Keratinocyte (primary cell): ENCODE measurements at regions not wholly inside any gene's neighbourhood (a gene's known extent, or its start where the extent isn't known, plus 50 kb on each side); places are given as distances from the start of the nearest gene placed in this dataset.
"Not testable (repeated sequence)": the region's sequence is repeated elsewhere in the genome, so short reads cannot be mapped to it uniquely, and the experiment has no call there.

Experiments used
- DNase-seq: peaks from one replicate; pipeline ENCODE4 v3.0.0-alpha.2; 2011; ENCODE audit warnings: low read depth, missing footprints, low spot score
- FAIRE-seq: peaks from 2 replicates; lab custom pipeline; 2011; peaks lifted over from hg19 to GRCh38; lab: Jason Lieb, UNC
- H2AFZ ChIP-seq: 2 replicates; pipeline ENCODE4 v1.6.0; 2012; ENCODE audit warnings: low read length, control low read depth, inconsistent platforms; ENCODE audit not compliant: control insufficient read depth
- H3K27ac ChIP-seq: 2 replicates; pipeline ENCODE4 v1.5.1; 2011; ENCODE audit warnings: low read length; ENCODE audit not compliant: control insufficient read depth, insufficient read depth
- H3K27me3 ChIP-seq: 3 replicates; pipeline ENCODE4 v1.6.0; 2011; ENCODE audit warnings: low read length; ENCODE audit not compliant: control insufficient read depth, insufficient read depth; ENCODE audit errors: extremely low read depth
- H3K36me3 ChIP-seq, 2 experiments: 2 replicates in 1 of 2; 3 replicates in 1 of 2; pipeline ENCODE4 v1.5.1; 2011; ENCODE audit warnings: low read length in 2 of 2, mild to moderate bottlenecking in 1 of 2; ENCODE audit not compliant: control insufficient read depth in 2 of 2, insufficient read depth in 2 of 2; ENCODE audit errors: extremely low read depth in 1 of 2
- H3K4me1 ChIP-seq: 3 replicates; pipeline ENCODE4 v1.5.1; 2011; ENCODE audit warnings: low read length; ENCODE audit not compliant: control insufficient read depth, insufficient read depth; ENCODE audit errors: extremely low read depth
- H3K4me2 ChIP-seq: 3 replicates; pipeline ENCODE4 v1.6.0; 2011; ENCODE audit warnings: low read depth, low read length; ENCODE audit not compliant: control insufficient read depth, insufficient read depth; ENCODE audit errors: extremely low read depth
- H3K4me3 ChIP-seq, 3 experiments: fragments of 200-600 bp in 1 of 3; sonication (generic) in 1 of 3; 2 replicates in 2 of 3; 3 replicates in 1 of 3; pipeline ENCODE4 v1.5.1; 2011 to 2016; ENCODE audit warnings: low read length in 3 of 3, mild to moderate bottlenecking in 3 of 3, control low read depth in 2 of 3, inconsistent platforms in 1 of 3, low read depth in 1 of 3, mixed read lengths in 1 of 3, mixed run types in 1 of 3, moderate library complexity in 1 of 3; ENCODE audit not compliant: control insufficient read depth in 2 of 3, insufficient read depth in 2 of 3; ENCODE audit errors: extremely low read depth in 1 of 3
- H3K79me2 ChIP-seq: 2 replicates; pipeline ENCODE4 v1.6.0; 2012; ENCODE audit warnings: low read length; ENCODE audit not compliant: control insufficient read depth, insufficient read depth
- H3K9ac ChIP-seq: 3 replicates; pipeline ENCODE4 v1.6.0; 2011; ENCODE audit warnings: low read length; ENCODE audit not compliant: control insufficient read depth, insufficient read depth; ENCODE audit errors: extremely low read depth
- H3K9me1 ChIP-seq: 3 replicates; pipeline ENCODE4 v1.6.0; 2011; ENCODE audit warnings: low read length; ENCODE audit not compliant: control insufficient read depth, insufficient read depth; ENCODE audit errors: extremely low read depth
- H3K9me3 ChIP-seq: 2 replicates; pipeline ENCODE4 v1.5.1; 2012; ENCODE audit warnings: low read depth, low read length; ENCODE audit not compliant: control insufficient read depth
- H4K20me1 ChIP-seq: 3 replicates; pipeline ENCODE4 v1.6.0; 2011; ENCODE audit warnings: low read length; ENCODE audit not compliant: control insufficient read depth, insufficient read depth; ENCODE audit errors: extremely low read depth
- CTCF ChIP-seq, 3 experiments: IDR thresholded peaks in 1 of 3; conservative IDR thresholded peaks in 1 of 3; optimal IDR thresholded peaks in 1 of 3; 2 replicates in 2 of 3; 3 replicates in 1 of 3; pipeline versions ENCODE3 to v1.5.1; 2011; ENCODE audit warnings: low read length in 3 of 3, mild to moderate bottlenecking in 3 of 3, moderate library complexity in 2 of 3, control low read depth in 1 of 3, inconsistent platforms in 1 of 3; ENCODE audit not compliant: insufficient read depth in 2 of 3; ENCODE audit errors: extremely low read depth in 1 of 3
- EZH2 ChIP-seq: IDR thresholded peaks from one replicate; pipeline ENCODE4 v1.6.1; 2012; ENCODE audit warnings: inconsistent platforms, mild to moderate bottlenecking, low read length, moderate library complexity
- dilution Hi-C: fragments of 300-500 bp; cut with MboI; formaldehyde crosslinking; loops from one replicate; pipeline ENCODE4 v1.7.0; 2020; ENCODE audit warnings: low sequenced_read_pairs; ENCODE audit not compliant: extremely low pct_ligation_motif_present

GRCh38 chr1:212515329-212515760 is 82.6 kb downstream of the NENF start:
- no peaks in the 10 kb centered on the region for H3K79me2 ChIP-seq
- H3K9me3 ChIP-seq = no peaks in the 10 kb centered on the region
- FAIRE-seq (no peak), DNase-seq (no peak)
- H3K27me3 ChIP-seq = peaks cover 29% of the 10 kb centered on the region
- no peak overlapping the region for H3K27ac ChIP-seq
- no peak overlapping the region for H3K4me3 ChIP-seq
- H3K4me2 ChIP-seq = no peak overlapping the region
- no peak overlapping the region for H2AFZ ChIP-seq
- H4K20me1 ChIP-seq = no peaks in the 10 kb centered on the region
- no peak overlapping the region for H3K9ac ChIP-seq
- dilution Hi-C loops = no loop called here
- TF ChIP-seq EZH2 (peak; percentile 73), CTCF (optimal IDR thresholded peaks at IDR 0.05 in 1 of 3, IDR thresholded peaks at IDR 0.05 in 1 of 3, conservative IDR thresholded peaks at IDR 0.05 in 1 of 3; ENCODE audit: extremely low read depth in 1 of 3, insufficient read depth in 2 of 3, low read length in 3 of 3) (no peak)
- H3K4me1 ChIP-seq = no peaks in the 10 kb centered on the region
- no peaks in the 10 kb centered on the region for H3K36me3 ChIP-seq
- H3K9me1 ChIP-seq = no peaks in the 10 kb centered on the region

- H3K4me3 ChIP-seq, dilution Hi-C loops, H3K4me2 ChIP-seq, H3K9me3 ChIP-seq, H3K27ac ChIP-seq, FAIRE-seq, DNase-seq, H3K4me1 ChIP-seq, H3K9ac ChIP-seq, H3K36me3 ChIP-seq, H4K20me1 ChIP-seq, H3K79me2 ChIP-seq, H2AFZ ChIP-seq, H3K9me1 ChIP-seq: not testable (repeated sequence)
- H3K27me3 ChIP-seq = peaks cover 29% of the 10 kb centered on the region
These were observed 83.3 kb downstream of the NENF start for GRCh38 chr1:212516012-212516411.
